ENCODE measurements at regions not wholly inside any gene's neighbourhood (a gene's known extent, or its start where the extent isn't known, plus 50 kb on each side); places are given as distances from the start of the nearest gene placed in this dataset.
A peak's percentile ranks its signal among the peaks of the same experiment; 100 is the strongest.

GRCh38 chr12:92991134-92991533, 62.0 kb upstream of the EEA1 start:
- Histone ChIP-seq H3F3A (ENCODE audit: insufficient read depth) (peaks cover 3% of the 10 kb centered on the region; the same call in 1 of the 2 replicates), H2AFZ (no peak overlapping the region), H3K9me2 (ENCODE audit: insufficient read depth) (no peaks in the 10 kb centered on the region), H3K27ac (no peak overlapping the region), H3K4me3 (no peak overlapping the region), H3K9me3 (ENCODE audit: low read depth) (no peaks in the 10 kb centered on the region), H3K4me2 (ENCODE audit: unreplicated experiment) (no peak overlapping the region), H3K79me2 (ENCODE audit: insufficient read depth) (no peaks in the 10 kb centered on the region), H3K27me3 (replicated peaks; ENCODE audit: insufficient read depth) (no peaks in the 10 kb centered on the region), H4K20me1 (ENCODE audit: insufficient read depth) (no peaks in the 10 kb centered on the region), H3K36me3 (ENCODE audit: low read depth) (no peaks in the 10 kb centered on the region), H3K4me1 (ENCODE audit: insufficient read depth) (peaks cover 7% of the 10 kb centered on the region), H3K9ac (no peak overlapping the region)
- in situ Hi-C loops (cut with MboI), result loop anchor here (25.0 kb wide), 1 partner anchor 1121 kb away; no protein-coding TSS in a partner anchor
- DNase-seq, result no peak
- WGBS, 2 experiments (ENCODE audit: low coverage in 1 of 2, low lambda C conversion rate in 2 of 2, missing lambda C conversion rate in 2 of 2), result 97 to 99% methylated on average over 3 of the region's 3 CpGs
- TF ChIP-seq EZH2phosphoT487 (IDR thresholded peaks at IDR 0.05; ENCODE audit: insufficient read depth, low read depth) (no peak), EZH2 (IDR thresholded peaks at IDR 0.05; ENCODE audit: insufficient read depth, poor library complexity, severe bottlenecking) (no peak)

- DNase-seq, result peak; percentile 58
- in situ Hi-C loops (cut with MboI), result loop anchor here (25.0 kb wide), 1 partner anchor 1120 kb away; no protein-coding TSS in a partner anchor
- no peak for TF ChIP-seq EZH2phosphoT487 (IDR thresholded peaks at IDR 0.05; ENCODE audit: insufficient read depth, low read depth)
- TF ChIP-seq EZH2 (IDR thresholded peaks at IDR 0.05; ENCODE audit: insufficient read depth, poor library complexity, severe bottlenecking), result no peak
- H3K4me2 ChIP-seq (ENCODE audit: unreplicated experiment), result no peak overlapping the region
- H3K9ac ChIP-seq, result no peak overlapping the region
- no peaks in the 10 kb centered on the region for H3K79me2 ChIP-seq (ENCODE audit: insufficient read depth)
- H3K4me3 ChIP-seq, result no peak overlapping the region
- H4K20me1 ChIP-seq (ENCODE audit: insufficient read depth), result no peaks in the 10 kb centered on the region
- peaks cover under 1% of the 10 kb centered on the region; the same call in 1 of the 2 replicates for H3F3A ChIP-seq (ENCODE audit: insufficient read depth)
- no peak overlapping the region for H2AFZ ChIP-seq
- no peaks in the 10 kb centered on the region for H3K36me3 ChIP-seq (ENCODE audit: low read depth)
- no peaks in the 10 kb centered on the region for H3K9me3 ChIP-seq (ENCODE audit: low read depth)
- H3K27me3 ChIP-seq (replicated peaks; ENCODE audit: insufficient read depth), result no peaks in the 10 kb centered on the region
- H3K9me2 ChIP-seq (ENCODE audit: insufficient read depth), result no peaks in the 10 kb centered on the region
- peaks cover 7% of the 10 kb centered on the region for H3K4me1 ChIP-seq (ENCODE audit: insufficient read depth)
- no peak overlapping the region for H3K27ac ChIP-seq
Observed at GRCh38 chr12:92992041-92992440, 62.9 kb upstream of the EEA1 start.

GRCh38 chr12:92993259-92993658, 64.2 kb upstream of the EEA1 start:
- no peak overlapping the region for H3K9ac ChIP-seq
- TF ChIP-seq EZH2phosphoT487 (IDR thresholded peaks at IDR 0.05; ENCODE audit: insufficient read depth, low read depth) (no peak), EZH2 (IDR thresholded peaks at IDR 0.05; ENCODE audit: insufficient read depth, poor library complexity, severe bottlenecking) (no peak)
- in situ Hi-C loops (cut with MboI), result loop anchor here (25.0 kb wide), 1 partner anchor 1119 kb away; no protein-coding TSS in a partner anchor
- H3K27me3 ChIP-seq (replicated peaks; ENCODE audit: insufficient read depth), result no peaks in the 10 kb centered on the region
- no peaks in the 10 kb centered on the region for H3K9me2 ChIP-seq (ENCODE audit: insufficient read depth)
- no peaks in the 10 kb centered on the region for H3K4me1 ChIP-seq (ENCODE audit: insufficient read depth)
- H3F3A ChIP-seq (ENCODE audit: insufficient read depth), result no peaks in the 10 kb centered on the region
- 84 to 91% methylated on average over 1 of the region's 1 CpG for WGBS, 2 experiments (ENCODE audit: low coverage in 1 of 2, low lambda C conversion rate in 2 of 2, missing lambda C conversion rate in 2 of 2)
- H2AFZ ChIP-seq, result no peak overlapping the region
- no peaks in the 10 kb centered on the region for H3K9me3 ChIP-seq (ENCODE audit: low read depth)
- no peaks in the 10 kb centered on the region for H3K79me2 ChIP-seq (ENCODE audit: insufficient read depth)
- H4K20me1 ChIP-seq (ENCODE audit: insufficient read depth), result no peaks in the 10 kb centered on the region
- H3K27ac ChIP-seq, result no peak overlapping the region
- no peak overlapping the region for H3K4me3 ChIP-seq
- no peaks in the 10 kb centered on the region for H3K36me3 ChIP-seq (ENCODE audit: low read depth)
- H3K4me2 ChIP-seq (ENCODE audit: unreplicated experiment), result no peak overlapping the region
- no peak for DNase-seq

- Histone ChIP-seq H3K27me3 (replicated peaks; ENCODE audit: insufficient read depth) (no peaks in the 10 kb centered on the region), H2AFZ (no peak overlapping the region), H3K27ac (no peak overlapping the region), H3K36me3 (ENCODE audit: low read depth) (no peaks in the 10 kb centered on the region), H4K20me1 (ENCODE audit: insufficient read depth) (no peaks in the 10 kb centered on the region), H3K9ac (no peak overlapping the region), H3F3A (ENCODE audit: insufficient read depth) (no peaks in the 10 kb centered on the region), H3K79me2 (ENCODE audit: insufficient read depth) (no peaks in the 10 kb centered on the region), H3K4me1 (ENCODE audit: insufficient read depth) (no peaks in the 10 kb centered on the region), H3K4me2 (ENCODE audit: unreplicated experiment) (no peak overlapping the region), H3K4me3 (no peak overlapping the region), H3K9me2 (ENCODE audit: insufficient read depth) (no peaks in the 10 kb centered on the region), H3K9me3 (ENCODE audit: low read depth) (no peaks in the 10 kb centered on the region)
- DNase-seq, result no peak
- in situ Hi-C loops (cut with MboI), result loop anchor here (25.0 kb wide), 1 partner anchor 1117 kb away; no protein-coding TSS in a partner anchor
- TF ChIP-seq EZH2 (IDR thresholded peaks at IDR 0.05; ENCODE audit: insufficient read depth, poor library complexity, severe bottlenecking), result no peak
- TF ChIP-seq EZH2phosphoT487 (IDR thresholded peaks at IDR 0.05; ENCODE audit: insufficient read depth, low read depth), result no peak
- WGBS, 2 experiments (ENCODE audit: low coverage in 1 of 2, low lambda C conversion rate in 2 of 2, missing lambda C conversion rate in 2 of 2), result 83 to 84% methylated on average over 7 of the region's 7 CpGs
Observed at GRCh38 chr12:92995258-92995903, 66.3 kb upstream of the EEA1 start.
